ENCODE measurements at regions not wholly inside any gene's neighbourhood (a gene's known extent, or its start where the extent isn't known, plus 50 kb on each side); places are given as distances from the start of the nearest gene placed in this dataset.
A peak's percentile ranks its signal among the peaks of the same experiment; 100 is the strongest.

DNA sequence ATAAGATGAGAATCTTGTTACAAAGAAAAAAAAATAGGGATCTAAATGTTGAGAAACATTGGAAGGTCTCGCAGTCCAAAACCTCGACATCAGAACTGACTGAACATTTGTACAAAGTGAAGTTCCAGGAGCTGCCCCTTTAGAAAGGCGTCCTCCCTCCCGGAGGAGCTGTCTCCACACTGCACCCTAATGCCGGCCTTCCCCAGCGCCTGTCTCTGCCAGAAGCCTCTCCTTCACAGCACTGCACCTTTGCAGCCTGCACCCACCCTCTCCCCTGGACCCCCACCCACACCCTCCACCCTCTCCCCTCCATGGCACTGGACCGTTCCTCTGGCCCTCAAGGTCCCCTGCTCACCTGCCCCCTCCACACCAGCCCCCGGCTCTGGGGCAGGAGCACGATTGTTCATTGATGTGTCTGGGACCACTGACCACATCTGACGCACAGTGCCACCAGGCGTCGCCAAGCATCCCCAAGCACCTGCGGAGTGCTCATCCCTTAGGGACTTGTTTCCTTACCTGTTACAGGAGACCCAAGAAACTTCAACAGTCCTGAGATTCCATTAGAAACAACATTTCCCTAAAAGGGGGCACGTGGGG lies 90.3 kb upstream of the SNTG2 start:
- DNase-seq (ENCODE audit: low spot score): peak; percentile 49

DNA sequence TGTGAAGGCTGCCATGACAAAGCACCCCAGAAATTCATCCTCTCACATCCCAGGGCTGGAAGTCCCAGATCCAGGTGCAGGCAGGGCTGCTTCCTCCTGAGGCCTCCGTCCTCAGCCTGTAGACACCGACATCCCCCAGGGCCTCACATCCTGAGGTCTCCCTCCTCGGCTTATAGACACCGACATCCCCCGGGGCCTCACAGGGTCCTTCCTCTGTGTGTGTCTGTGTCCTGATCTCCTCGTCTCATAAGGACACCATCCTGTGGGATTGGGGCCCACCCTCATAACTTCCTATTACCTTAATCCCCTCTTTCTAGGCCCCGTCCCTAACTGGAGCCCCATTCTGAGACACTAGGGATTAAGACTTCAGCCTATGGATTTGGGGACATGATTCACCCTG lies 92.0 kb upstream of the SNTG2 start:
- DNase-seq (ENCODE audit: low spot score): no peak

DNA sequence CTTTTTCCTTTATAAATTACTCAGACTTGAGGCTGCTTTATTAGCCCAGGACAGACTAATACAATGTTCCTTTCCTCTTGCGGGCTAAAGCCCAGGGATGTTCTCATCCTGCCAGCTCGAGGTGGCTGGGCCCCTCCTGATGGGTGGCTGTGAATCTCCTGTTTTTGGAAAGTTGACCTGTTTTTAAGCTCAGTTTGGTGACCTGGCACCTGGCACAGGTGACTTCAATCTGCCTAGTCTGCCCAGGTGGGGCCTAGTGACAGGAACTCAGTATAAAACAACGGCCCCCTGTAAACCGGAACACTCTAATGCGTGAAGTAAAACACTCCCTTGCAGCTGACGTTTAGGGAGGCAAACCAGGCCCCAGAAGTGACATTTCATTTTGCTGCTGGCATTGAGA lies 92.7 kb upstream of the SNTG2 start:
- no peak for DNase-seq (ENCODE audit: low spot score)

DNA sequence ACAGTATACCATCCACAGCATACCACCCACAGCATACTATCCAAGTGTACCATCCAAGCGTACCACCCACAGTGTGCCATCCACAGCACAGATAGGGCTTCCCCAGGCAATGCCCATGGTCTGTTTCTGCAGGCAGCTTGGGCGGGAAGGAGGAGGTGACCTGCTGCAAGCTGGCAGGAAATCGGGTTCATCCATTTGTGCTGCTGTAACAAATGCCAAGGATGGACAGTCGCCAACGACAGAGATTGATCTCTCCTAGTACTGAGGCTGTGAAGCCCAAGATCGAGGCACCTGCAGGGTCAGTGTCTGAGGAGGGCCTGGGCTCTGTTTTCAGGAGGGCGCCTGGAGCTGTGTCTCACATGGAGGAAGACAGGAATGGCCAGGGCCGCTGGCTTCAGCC lies 93.6 kb upstream of the SNTG2 start:
- DNase-seq (ENCODE audit: low spot score): no peak

DNA sequence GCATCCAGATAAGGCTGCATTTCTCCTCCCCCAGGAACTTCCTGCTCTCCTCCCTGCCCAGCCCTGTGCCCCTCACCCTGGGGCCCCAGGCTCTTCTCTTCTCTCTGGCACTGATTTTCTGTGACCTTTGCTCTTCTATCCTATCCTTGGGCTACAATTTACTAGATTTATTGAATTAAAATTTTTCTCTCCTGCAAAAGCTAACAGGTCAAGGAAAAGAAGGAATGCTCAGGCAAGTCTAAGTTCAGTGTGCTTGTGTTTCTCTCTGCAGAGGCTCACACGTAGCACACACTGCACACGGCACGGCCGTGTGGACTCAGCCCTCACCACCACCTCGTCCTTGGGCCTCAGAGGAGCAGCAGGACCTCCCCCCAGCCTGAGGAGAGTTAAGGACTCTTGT lies 94.2 kb upstream of the SNTG2 start:
- DNase-seq (ENCODE audit: low spot score): no peak

DNA sequence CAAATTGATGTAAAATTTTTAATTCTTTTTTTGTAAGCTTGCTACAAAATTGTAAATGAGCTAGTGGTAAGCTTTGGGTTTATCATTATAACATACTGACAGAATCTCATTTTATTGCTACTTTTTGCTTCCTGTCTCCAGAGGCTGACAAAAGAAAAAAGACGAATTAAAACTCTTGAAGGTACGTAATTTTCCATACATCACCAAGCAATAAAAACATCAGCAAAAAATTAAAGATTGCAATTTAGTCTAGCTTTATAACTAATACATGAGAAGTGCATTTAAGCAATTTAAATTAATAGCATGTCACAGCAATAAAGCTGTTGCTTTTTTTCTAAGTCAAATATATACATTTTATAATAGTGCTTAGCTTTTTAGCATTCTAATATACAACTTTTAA lies 94.6 kb upstream of the SNTG2 start:
- DNase-seq (ENCODE audit: low spot score): no peak

DNA sequence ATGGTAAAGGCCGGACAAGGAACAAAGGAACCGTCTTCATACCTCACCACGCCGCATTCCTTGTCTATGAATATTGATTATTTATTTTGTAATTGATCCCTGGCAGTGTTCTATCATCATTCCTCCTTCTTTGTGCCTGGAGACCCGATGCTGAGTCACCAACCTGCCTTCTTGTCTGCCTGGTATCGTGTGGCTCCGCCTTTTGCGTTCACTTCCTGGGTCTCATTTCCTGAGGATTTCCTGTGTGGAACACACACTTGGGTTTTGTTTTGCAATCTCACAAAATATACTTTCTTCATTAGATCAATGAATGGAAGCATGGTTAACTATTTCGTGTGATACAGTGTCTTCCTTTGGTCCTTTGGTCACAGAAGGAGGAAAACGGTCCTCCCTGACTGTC lies 95.5 kb upstream of the SNTG2 start:
- no peak for DNase-seq (ENCODE audit: low spot score)

DNA sequence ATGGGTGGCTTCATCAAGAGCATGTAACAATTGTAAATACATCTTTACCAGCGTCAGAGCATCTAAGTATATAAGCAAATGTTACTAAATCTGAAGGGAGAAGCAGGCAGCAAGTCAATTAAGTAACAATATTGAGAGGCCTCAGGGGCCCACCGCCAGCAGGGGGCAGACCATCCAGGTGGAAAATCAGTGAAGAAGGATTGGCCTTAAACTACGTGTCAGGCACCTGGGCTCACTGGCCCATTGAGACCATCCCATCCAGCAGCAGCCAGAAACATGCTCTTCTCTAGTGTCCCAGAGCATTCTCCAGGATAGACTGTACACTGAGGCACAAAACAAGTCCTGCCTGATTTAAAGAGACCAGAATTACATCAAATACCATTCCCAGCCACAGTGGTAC lies 96.2 kb upstream of the SNTG2 start:
- peak; percentile 90 for DNase-seq (ENCODE audit: low spot score)

DNA sequence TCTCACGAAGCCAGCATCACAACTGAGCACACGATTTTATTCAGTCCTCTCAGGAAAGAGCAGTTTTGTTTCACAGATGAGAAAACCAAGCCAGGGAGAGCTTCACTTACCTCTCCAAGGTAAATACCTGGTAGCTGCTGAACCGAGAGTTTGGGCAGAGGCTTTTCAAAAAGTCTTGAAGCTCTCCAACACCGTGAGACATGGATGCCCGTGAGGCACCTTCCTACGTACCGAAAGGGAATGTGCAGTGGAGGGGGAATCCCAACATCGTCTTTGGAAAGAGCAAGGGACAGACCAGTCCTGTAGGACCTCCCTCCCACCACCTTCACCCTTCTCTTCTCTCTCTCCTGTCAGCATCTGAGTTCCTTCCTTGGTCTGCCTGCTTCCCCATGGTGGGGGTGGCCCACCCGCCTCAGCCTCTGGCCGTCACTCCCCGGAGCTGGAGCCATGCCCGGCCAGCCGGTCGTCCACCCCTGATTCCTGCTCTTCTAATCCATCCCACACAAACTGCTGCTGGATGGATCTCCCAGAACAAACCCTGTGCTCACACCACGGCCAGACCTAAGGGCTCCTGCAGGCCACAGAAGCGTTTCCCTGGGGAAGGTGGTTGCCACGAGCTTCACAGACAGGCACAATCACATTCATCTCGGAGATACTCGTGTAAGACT lies 97.3 kb upstream of the SNTG2 start:
- DNase-seq (ENCODE audit: low spot score): no peak

DNA sequence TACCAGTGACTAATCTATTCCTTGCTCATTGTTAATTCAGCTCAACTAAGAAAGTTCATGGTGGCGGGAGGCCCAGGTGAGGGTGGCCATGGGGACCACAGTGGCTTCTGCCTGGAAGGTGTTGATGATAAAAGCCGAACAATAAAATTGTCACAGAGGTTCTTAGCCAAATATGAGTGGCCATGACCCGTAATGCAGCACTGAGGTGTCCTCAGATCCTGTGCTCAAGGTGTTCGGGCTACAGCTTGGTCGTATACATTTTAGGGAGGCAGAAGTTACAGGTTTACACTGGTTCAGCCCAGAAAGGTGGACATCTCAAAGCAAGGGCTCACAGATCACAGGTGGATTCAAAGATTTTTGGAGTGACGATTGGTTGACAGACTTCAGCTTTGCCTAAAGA lies 98.5 kb upstream of the SNTG2 start:
- no peak for DNase-seq (ENCODE audit: low spot score)

DNA sequence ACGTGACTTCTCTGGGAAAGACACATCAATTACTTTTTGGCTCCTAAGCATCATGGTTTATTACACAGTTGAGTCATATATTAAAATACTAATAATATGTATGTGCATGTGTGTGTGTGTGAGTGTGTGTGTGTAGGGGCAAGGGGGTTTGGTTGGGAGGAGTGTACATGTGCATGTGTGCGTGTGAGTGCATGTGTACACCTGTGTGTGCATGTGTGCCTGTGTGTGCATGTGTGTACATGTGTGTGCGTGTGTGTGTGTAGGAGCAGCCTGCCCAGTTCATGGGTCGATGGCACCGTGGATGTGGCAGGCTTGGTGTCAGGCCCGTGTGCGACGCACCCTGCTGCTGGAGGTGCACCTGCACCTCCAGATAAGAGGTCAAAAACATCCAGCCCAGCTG lies 99.0 kb upstream of the SNTG2 start:
- DNase-seq (ENCODE audit: low spot score): no peak

DNA sequence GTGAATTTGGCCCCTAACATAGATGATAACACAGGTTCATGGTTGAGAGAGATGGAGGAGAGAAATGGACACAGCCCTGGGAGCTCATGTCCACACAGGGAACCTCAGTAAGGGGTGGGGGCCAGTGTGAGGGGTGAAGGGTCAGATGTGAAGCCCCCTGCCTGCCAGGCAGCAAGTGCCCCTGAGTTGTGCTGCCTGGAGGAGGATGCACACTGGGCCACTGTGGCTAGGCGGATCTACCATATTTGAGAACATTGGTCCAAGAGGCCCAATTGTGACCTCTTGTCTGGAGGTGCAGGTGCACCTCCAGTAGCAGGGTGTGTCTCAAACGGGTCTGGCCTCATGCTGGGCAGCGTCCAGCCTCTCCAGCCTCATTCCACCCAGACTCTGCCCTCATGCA lies 99.6 kb upstream of the SNTG2 start:
- no peak for DNase-seq (ENCODE audit: low spot score)

DNA sequence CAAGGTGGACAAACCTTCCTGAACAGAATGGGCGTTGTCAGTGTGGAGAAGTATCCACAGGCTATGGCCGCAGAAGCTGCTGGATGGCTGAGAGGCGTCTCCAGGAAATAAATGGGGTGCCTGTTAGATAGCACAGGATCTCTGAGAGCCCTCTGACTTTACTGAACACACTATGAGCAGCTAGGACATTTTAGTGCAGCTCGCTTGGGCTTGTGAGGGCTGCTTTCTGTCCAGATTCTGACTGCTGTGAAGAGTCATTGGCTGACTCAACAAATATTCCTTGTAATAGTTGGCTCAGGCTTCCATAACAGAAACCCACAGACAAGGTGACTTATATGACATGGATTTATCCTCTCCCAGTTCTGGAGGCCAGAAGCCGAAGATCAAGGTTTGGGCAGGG lies 100.2 kb upstream of the SNTG2 start:
- no peak for DNase-seq (ENCODE audit: low spot score)

DNA sequence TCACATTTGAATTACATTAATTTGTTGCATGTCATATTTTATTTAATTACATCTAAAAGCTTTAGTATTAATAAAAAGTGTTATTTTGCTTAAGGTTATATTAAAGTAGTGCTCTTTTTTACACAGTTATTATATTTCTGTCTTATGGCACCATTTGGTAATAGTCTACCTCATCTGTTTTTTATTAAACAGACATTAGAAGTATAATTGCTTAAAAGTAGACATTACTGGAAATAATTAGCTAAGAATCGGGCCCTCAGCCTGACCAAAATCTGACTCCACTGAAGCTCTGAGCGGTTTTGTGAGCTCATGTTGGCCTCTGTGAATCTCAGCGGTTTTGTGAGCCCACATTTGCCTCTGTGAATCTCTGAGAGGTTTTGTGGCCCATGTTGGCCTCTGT lies 102.5 kb upstream of the SNTG2 start:
- no peak for DNase-seq (ENCODE audit: low spot score)

DNA sequence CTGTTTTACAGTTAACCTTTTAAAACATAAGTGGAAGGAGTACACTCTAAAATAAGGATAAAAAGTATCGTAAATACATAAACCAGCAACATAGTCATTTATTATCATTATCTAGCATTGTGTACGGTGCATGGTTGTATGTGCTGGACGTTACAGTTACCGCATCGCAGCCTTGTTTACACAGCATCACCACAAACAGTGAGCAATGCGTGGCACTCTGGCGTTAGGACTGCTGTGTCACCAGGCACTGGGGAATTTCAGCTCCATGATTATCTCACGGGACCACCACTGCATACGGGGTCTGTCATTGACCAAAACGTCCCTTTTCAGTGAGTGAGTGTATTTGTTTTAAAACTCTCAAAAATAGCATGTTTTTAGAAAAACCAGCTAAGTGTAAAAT lies 103.0 kb upstream of the SNTG2 start:
- DNase-seq (ENCODE audit: low spot score): no peak

DNA sequence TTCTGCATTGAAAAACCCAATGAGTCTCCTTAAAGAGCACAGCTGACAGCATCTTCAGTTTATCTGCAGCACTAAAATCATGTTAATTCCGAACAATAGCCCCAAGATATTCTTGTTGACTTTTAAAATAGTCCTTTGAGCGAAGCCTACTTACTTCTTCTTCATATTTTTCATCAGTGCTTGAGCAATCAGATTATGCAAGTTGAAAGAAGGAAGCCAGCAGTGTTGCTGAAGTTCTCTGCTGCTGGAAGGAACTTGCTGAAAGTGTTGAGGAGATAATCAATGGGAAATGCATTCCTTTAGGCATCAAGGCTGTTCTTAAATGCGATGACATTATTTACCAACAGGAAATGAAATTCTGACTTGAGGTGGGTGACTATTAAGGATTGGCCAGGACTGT lies 105.9 kb upstream of the SNTG2 start:
- DNase-seq (ENCODE audit: low spot score): no peak

DNA sequence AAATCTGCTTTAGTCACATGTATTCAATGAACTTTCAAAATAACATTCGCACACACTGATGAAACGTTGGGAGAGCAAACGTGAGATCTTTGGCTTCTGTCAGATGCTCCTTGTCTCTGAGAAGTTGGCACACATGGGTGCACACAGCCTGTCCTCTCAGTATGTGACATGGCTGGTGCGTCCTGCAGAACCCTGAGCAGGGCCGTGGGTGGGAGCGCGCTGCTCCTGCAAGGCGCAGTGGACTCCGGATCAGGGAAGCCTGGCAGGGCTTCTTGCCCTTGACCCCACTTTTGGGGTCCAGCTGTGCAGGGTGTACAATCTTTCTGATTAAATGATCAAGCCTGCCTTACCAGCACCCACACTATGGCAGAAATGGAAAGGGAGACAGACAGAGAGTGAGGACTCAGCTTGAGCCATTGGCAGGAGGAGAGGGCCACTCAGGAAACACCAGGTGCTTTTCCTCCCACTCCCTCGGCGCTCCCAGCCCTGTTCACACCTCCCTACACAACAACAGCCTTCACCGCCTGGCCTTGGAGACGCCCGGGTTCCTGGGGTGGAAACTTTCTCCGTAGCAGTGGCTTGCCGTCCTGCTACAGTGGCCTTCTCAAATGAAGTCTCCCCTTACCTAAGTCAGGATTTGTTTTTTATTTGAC lies 108.4 kb upstream of the SNTG2 start:
- no peak for DNase-seq (ENCODE audit: low spot score)

DNA sequence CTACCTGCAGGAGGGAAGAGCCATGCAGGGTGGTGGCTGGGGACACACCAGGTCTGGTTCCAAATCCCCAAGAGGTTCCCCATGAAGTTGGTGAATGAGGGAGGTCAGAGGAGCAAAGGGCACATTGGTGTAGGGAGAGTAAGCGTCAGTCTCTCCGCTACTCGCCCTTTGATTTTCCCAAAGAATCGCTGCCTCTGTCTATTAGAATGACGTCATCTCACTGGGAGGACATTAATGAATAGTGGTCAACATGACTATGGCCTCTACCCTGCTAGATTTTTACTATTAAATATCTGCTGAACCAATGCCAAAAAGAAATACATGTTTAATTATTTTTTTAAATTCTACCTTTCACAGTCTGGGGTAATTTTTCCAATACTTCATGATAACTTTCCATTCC lies 109.6 kb upstream of the SNTG2 start:
- DNase-seq (ENCODE audit: low spot score): no peak

DNA sequence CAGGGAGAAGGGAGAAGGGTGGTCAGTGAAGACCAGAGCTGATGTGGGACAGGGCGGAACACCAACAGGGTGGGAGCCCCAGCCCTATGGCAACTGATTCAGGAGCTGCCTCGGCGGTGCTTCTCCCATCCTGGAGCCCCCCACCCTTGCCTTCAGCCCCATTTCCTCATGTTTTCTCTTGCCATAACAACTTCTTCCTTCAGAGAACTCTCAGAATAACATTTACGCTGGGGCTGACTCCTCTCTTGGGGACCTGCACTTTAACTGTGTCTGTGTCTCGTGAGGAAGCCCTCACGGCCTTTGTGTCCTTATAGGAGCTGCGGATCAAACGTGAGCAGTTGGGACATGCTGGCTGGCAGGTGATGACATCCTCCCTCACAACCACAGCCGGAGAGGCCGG lies 116.4 kb upstream of the SNTG2 start:
- no peak for DNase-seq (ENCODE audit: low spot score)

DNA sequence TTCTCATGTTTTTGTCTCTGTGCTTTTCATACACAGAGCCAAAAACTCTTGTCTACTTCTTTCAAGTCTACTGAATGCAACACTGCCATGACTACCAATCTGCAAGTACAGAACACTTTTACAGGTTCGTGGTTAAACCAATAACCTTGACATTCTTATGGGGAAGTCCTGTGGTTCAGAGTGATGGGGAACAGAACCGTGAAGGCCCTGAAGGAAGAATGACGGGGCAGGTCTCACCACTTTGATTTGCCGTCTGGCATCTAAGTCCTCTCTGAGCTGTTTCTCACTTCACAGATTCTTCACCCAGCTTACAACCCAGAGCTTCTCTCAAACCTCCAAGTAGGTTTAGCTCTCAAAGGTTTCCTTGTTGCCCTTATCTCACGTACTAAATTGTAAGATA lies 117.5 kb upstream of the SNTG2 start:
- DNase-seq (ENCODE audit: low spot score): no peak

DNA sequence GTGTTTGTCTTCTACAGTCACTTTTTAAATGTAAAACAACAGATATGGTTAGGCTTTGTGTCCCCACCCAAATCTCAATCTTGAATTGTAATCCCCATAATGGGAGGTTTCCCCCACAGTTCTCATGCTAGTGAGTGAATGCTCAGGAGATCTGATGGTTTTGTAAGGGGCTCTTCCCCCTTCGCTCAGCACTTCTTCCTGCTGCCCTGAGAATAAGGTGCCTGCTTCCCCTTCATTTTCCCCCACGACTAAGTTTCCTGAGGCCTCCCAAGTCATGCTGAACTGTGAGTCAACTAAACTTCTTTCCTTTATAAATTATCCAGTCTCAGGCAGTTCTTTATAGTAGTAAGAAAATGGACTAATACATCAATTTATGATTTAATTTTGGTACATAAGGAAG lies 118.0 kb upstream of the SNTG2 start:
- no peak for DNase-seq (ENCODE audit: low spot score)

DNA sequence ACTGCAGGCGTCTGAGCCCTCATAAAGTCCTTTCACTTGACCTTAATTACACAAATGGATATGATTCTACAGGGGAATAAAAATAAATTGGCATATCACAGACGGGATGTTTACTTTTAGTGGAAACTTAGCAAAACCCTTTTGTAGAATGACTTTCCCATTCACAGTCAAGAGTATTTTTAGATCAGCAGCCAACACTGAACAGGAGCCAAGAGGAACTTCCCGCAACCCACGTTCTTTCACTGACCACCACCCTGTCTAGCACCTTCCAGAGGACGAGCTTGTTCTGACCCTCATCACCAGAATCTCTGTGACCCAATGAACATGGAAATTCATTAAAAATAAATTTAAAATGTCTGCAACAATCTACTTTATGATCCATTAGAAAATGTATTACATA lies 119.0 kb upstream of the SNTG2 start:
- no peak for DNase-seq (ENCODE audit: low spot score)

DNA sequence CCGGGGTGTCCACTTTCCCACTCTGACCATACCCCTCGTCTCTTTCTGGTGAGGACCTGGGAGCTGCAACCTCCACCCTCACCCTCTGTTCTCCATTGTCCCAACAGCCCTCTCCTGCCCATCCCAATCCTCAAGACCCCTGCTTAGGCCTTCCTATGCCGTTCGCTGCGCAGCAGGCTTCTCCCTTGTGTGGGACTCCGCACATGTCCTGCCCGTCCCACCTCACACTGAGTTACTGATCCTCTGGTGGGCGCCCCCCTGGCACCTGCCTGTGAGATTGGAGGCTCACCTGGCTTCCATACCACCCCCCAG lies 119.5 kb upstream of the SNTG2 start:
- no peak for DNase-seq (ENCODE audit: low spot score)
